Amniotic stem cell (primary cell): ENCODE measurements at regions not wholly inside any gene's neighbourhood (a gene's known extent, or its start where the extent isn't known, plus 50 kb on each side); places are given as distances from the start of the nearest gene placed in this dataset.

Experiments used
- DNase-seq: peaks from one replicate; lab custom pipeline; 2025; lab: John Stamatoyannopoulos, UW

- no peak for DNase-seq
Observed at GRCh38 chr6:21885532-21886114, 292.1 kb downstream of the SOX4 start.

GRCh38 chr6:21886542-21887151 lies 293.1 kb downstream of the SOX4 start:
- DNase-seq: no peak

- no peak for DNase-seq
Observed at GRCh38 chr6:21887231-21888185, 294.0 kb downstream of the SOX4 start.

GRCh38 chr6:21891080-21891479 lies 297.5 kb downstream of the SOX4 start:
- no peak for DNase-seq

- DNase-seq: no peak
Observed at GRCh38 chr6:21893793-21894192, 300.2 kb downstream of the SOX4 start.

- DNase-seq: no peak
Observed at GRCh38 chr6:21895555-21895954, 302.0 kb downstream of the SOX4 start.

- DNase-seq: no peak
Observed at GRCh38 chr6:21898107-21898796, 304.7 kb downstream of the SOX4 start.

- DNase-seq: no peak
Observed at GRCh38 chr6:21899708-21900107, 306.2 kb downstream of the SOX4 start.

- no peak for DNase-seq
Observed at GRCh38 chr6:21900730-21901129, 307.2 kb downstream of the SOX4 start.

- DNase-seq: no peak
Observed at GRCh38 chr6:21902628-21903169, 309.1 kb downstream of the SOX4 start.

GRCh38 chr6:21905531-21905930 lies 312.0 kb downstream of the SOX4 start:
- DNase-seq: no peak

- no peak for DNase-seq
Observed at GRCh38 chr6:21906826-21907225, 313.3 kb downstream of the SOX4 start.

- no peak for DNase-seq
Observed at GRCh38 chr6:21907291-21907690, 313.7 kb downstream of the SOX4 start.

- DNase-seq: no peak
Observed at GRCh38 chr6:21908161-21908848, 314.8 kb downstream of the SOX4 start.

- no peak for DNase-seq
Observed at GRCh38 chr6:21909321-21909720, 315.8 kb downstream of the SOX4 start.

- DNase-seq: no peak
Observed at GRCh38 chr6:21911208-21911607, 317.7 kb downstream of the SOX4 start.

GRCh38 chr6:21912151-21912832 lies 318.7 kb downstream of the SOX4 start:
- DNase-seq: no peak

- DNase-seq: no peak
Observed at GRCh38 chr6:21914121-21914973, 320.8 kb downstream of the SOX4 start.

GRCh38 chr6:21915707-21916260 lies 322.2 kb downstream of the SOX4 start:
- no peak for DNase-seq

GRCh38 chr6:21918041-21918440 lies 324.5 kb downstream of the SOX4 start:
- DNase-seq: no peak
